Hepatocyte (in vitro differentiated cells): ENCODE measurements at regions not wholly inside any gene's neighbourhood (a gene's known extent, or its start where the extent isn't known, plus 50 kb on each side); places are given as distances from the start of the nearest gene placed in this dataset.

Source experiments
- EZH2 ChIP-seq: fragments of 200-600 bp; sonication (generic); IDR thresholded peaks from 2 replicates; pipeline ENCODE4 v1.6.1; 2016; ENCODE audit warnings: antibody characterized with exemption, mild to moderate bottlenecking, borderline replicate concordance
- EZH2phosphoT487 ChIP-seq: fragments of 200-600 bp; sonication (generic); IDR thresholded peaks from one replicate; pipeline ENCODE4 v1.6.1; 2018; ENCODE audit warnings: antibody characterized with exemption, mild to moderate bottlenecking, low read depth, moderate library complexity; ENCODE audit not compliant: unreplicated experiment, severe bottlenecking
- TF ChIP-seq, protein P1 (sequence below): fragments of 200-600 bp; sonication (generic); IDR thresholded peaks from 2 replicates; pipeline ENCODE4 v1.5.1; 2016; ENCODE audit warnings: antibody characterized with exemption, mild to moderate bottlenecking; ENCODE audit not compliant: poor library complexity

DNA sequence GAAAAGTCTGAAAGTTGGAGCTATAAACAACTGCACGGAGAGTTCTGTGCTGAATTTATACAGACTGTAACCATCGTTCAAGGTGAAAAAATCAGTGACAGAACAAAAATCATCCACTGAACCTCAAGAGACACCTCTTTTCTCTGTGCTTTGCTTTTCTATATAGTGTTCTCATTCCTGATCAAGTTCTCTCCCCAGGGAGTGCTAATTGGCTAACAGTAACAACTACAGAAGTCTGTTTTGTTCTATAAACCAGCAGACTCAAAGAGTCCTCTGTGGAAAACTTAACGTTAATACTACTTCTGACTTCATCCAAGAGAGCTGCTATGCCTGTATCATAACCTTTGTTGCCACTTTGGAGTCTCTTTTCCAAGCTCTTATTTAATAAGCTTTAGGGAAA, 1388.3 kb upstream of the C9orf72 start:
- TF ChIP-seq, protein P1, sequence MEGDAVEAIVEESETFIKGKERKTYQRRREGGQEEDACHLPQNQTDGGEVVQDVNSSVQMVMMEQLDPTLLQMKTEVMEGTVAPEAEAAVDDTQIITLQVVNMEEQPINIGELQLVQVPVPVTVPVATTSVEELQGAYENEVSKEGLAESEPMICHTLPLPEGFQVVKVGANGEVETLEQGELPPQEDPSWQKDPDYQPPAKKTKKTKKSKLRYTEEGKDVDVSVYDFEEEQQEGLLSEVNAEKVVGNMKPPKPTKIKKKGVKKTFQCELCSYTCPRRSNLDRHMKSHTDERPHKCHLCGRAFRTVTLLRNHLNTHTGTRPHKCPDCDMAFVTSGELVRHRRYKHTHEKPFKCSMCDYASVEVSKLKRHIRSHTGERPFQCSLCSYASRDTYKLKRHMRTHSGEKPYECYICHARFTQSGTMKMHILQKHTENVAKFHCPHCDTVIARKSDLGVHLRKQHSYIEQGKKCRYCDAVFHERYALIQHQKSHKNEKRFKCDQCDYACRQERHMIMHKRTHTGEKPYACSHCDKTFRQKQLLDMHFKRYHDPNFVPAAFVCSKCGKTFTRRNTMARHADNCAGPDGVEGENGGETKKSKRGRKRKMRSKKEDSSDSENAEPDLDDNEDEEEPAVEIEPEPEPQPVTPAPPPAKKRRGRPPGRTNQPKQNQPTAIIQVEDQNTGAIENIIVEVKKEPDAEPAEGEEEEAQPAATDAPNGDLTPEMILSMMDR: no peak
- TF ChIP-seq EZH2 (no peak), EZH2phosphoT487 (no peak)
